HCEC 1CT (cell line): ENCODE measurements at regions not wholly inside any gene's neighbourhood (a gene's known extent, or its start where the extent isn't known, plus 50 kb on each side); places are given as distances from the start of the nearest gene placed in this dataset.
"Not testable (repeated sequence)": the region's sequence is repeated elsewhere in the genome, so short reads cannot be mapped to it uniquely, and the experiment has no call there.

ENCODE experiments used
- DNase-seq: peaks from one replicate; pipeline ENCODE4 v3.0.0-alpha.2; 2017

- no peak for DNase-seq
These were observed 195.8 kb upstream of the SPRED2 start for GRCh38 chr2:65628156-65628555.

- no peak for DNase-seq
These were observed 194.4 kb upstream of the SPRED2 start for GRCh38 chr2:65626831-65627230.

- no peak for DNase-seq
These were observed 193.6 kb upstream of the SPRED2 start for GRCh38 chr2:65625982-65626381.

GRCh38 chr2:65622951-65623535 lies 190.6 kb upstream of the SPRED2 start:
- no peak for DNase-seq

- no peak for DNase-seq
These were observed 190.1 kb upstream of the SPRED2 start for GRCh38 chr2:65622499-65622898.

- no peak for DNase-seq
These were observed 188.1 kb upstream of the SPRED2 start for GRCh38 chr2:65620524-65620923.

GRCh38 chr2:65620026-65620425 lies 187.6 kb upstream of the SPRED2 start:
- no peak for DNase-seq

- DNase-seq = no peak
These were observed 183.2 kb upstream of the SPRED2 start for GRCh38 chr2:65615602-65616001.

- DNase-seq = no peak
These were observed 181.7 kb upstream of the SPRED2 start for GRCh38 chr2:65613968-65614555.

- no peak for DNase-seq
These were observed 179.1 kb upstream of the SPRED2 start for GRCh38 chr2:65611488-65611887.

GRCh38 chr2:65608916-65609315 lies 176.5 kb upstream of the SPRED2 start:
- DNase-seq = no peak

- DNase-seq = no peak
These were observed 176.1 kb upstream of the SPRED2 start for GRCh38 chr2:65608466-65608865.

- DNase-seq = no peak
These were observed 175.4 kb upstream of the SPRED2 start for GRCh38 chr2:65607662-65608305.

GRCh38 chr2:65605743-65606058 lies 173.3 kb upstream of the SPRED2 start:
- DNase-seq = no peak

- no peak for DNase-seq
These were observed 172.8 kb upstream of the SPRED2 start for GRCh38 chr2:65605058-65605742.

GRCh38 chr2:65604246-65604645 lies 171.8 kb upstream of the SPRED2 start:
- peak; percentile 15 for DNase-seq

- DNase-seq = no peak
These were observed 170.3 kb upstream of the SPRED2 start for GRCh38 chr2:65602603-65603235.

- DNase-seq = not testable (repeated sequence)
These were observed 168.5 kb upstream of the SPRED2 start for GRCh38 chr2:65600871-65601270.

GRCh38 chr2:65600351-65600750 lies 168.0 kb upstream of the SPRED2 start:
- DNase-seq = not testable (repeated sequence)

- no peak for DNase-seq
These were observed 167.3 kb upstream of the SPRED2 start for GRCh38 chr2:65599693-65600092.

GRCh38 chr2:65598996-65599395 lies 166.6 kb upstream of the SPRED2 start:
- DNase-seq = no peak

- no peak for DNase-seq
These were observed 165.9 kb upstream of the SPRED2 start for GRCh38 chr2:65598264-65598663.

- peak; percentile 6 for DNase-seq
These were observed 163.2 kb upstream of the SPRED2 start for GRCh38 chr2:65595630-65596029.

- no peak for DNase-seq
These were observed 161.8 kb upstream of the SPRED2 start for GRCh38 chr2:65594150-65594549.
